NCI-H187 (cell line): ENCODE measurements at regions not wholly inside any gene's neighbourhood (a gene's known extent, or its start where the extent isn't known, plus 50 kb on each side); places are given as distances from the start of the nearest gene placed in this dataset.

Experiments
- DNase-seq, 2 experiments: peaks; one replicate each; lab custom pipeline; 2025; lab: John Stamatoyannopoulos, UW

- DNase-seq = no peak
Measured at GRCh38 chr13:106722620-106723019, 154.7 kb upstream of the ARGLU1 start.

- no peak for DNase-seq
Measured at GRCh38 chr13:106721599-106721998, 153.7 kb upstream of the ARGLU1 start.

GRCh38 chr13:106714271-106714982, 146.5 kb upstream of the ARGLU1 start:
- no peak for DNase-seq

- DNase-seq = no peak
Measured at GRCh38 chr13:106712381-106712780, 144.4 kb upstream of the ARGLU1 start.

GRCh38 chr13:106710266-106710665, 142.3 kb upstream of the ARGLU1 start:
- DNase-seq = no peak

- DNase-seq = no peak
Measured at GRCh38 chr13:106709522-106709921, 141.6 kb upstream of the ARGLU1 start.

- DNase-seq = no peak
Measured at GRCh38 chr13:106702505-106702904, 134.6 kb upstream of the ARGLU1 start.

GRCh38 chr13:106701771-106702341, 133.9 kb upstream of the ARGLU1 start:
- DNase-seq = no peak

GRCh38 chr13:106700439-106700838, 132.5 kb upstream of the ARGLU1 start:
- DNase-seq = no peak

GRCh38 chr13:106700007-106700406, 132.1 kb upstream of the ARGLU1 start:
- no peak for DNase-seq

- no peak for DNase-seq
Measured at GRCh38 chr13:106699311-106699710, 131.4 kb upstream of the ARGLU1 start.

GRCh38 chr13:106696719-106697118, 128.8 kb upstream of the ARGLU1 start:
- no peak for DNase-seq

- DNase-seq = no peak
Measured at GRCh38 chr13:106696140-106696539, 128.2 kb upstream of the ARGLU1 start.

GRCh38 chr13:106695139-106695538, 127.2 kb upstream of the ARGLU1 start:
- no peak for DNase-seq

- DNase-seq = no peak
Measured at GRCh38 chr13:106691861-106692260, 123.9 kb upstream of the ARGLU1 start.

GRCh38 chr13:106691341-106691740, 123.4 kb upstream of the ARGLU1 start:
- no peak for DNase-seq

- no peak for DNase-seq
Measured at GRCh38 chr13:106690779-106691178, 122.8 kb upstream of the ARGLU1 start.

GRCh38 chr13:106689906-106690305, 122.0 kb upstream of the ARGLU1 start:
- no peak for DNase-seq

- DNase-seq = no peak
Measured at GRCh38 chr13:106688940-106689339, 121.0 kb upstream of the ARGLU1 start.

- no peak for DNase-seq
Measured at GRCh38 chr13:106686163-106686562, 118.2 kb upstream of the ARGLU1 start.

- DNase-seq = no peak
Measured at GRCh38 chr13:106685143-106685542, 117.2 kb upstream of the ARGLU1 start.

GRCh38 chr13:106683918-106684317, 116.0 kb upstream of the ARGLU1 start:
- DNase-seq = no peak

- DNase-seq = no peak
Measured at GRCh38 chr13:106683179-106683578, 115.2 kb upstream of the ARGLU1 start.

GRCh38 chr13:106681997-106682396, 114.1 kb upstream of the ARGLU1 start:
- no peak for DNase-seq
